B cell (primary cell): ENCODE measurements at regions not wholly inside any gene's neighbourhood (a gene's known extent, or its start where the extent isn't known, plus 50 kb on each side); places are given as distances from the start of the nearest gene placed in this dataset.
"Not testable (repeated sequence)": the region's sequence is repeated elsewhere in the genome, so short reads cannot be mapped to it uniquely, and the experiment has no call there.

Experiments
- ATAC-seq: fragments of 200-7000 bp; cut with Tn5 transposase; one replicate; pipeline ENCODE4 v1.10.0; 2021; ENCODE audit warnings: low read depth, mild to moderate bottlenecking, moderate number of reproducible peaks, moderate library complexity
- CTCF ChIA-PET: fragments of 350-600 bp; sonication (Branson Sonifier 250); formaldehyde crosslinking; loops from one replicate; lab custom pipeline; 2021; ENCODE audit warnings: antibody characterized with exemption, inconsistent platforms; lab: Charles Lee
- POLR2A ChIA-PET: fragments of 350-600 bp; sonication (Branson Sonifier 250); formaldehyde crosslinking; loops from one replicate; lab custom pipeline; 2021; ENCODE audit warnings: antibody characterized with exemption; lab: Charles Lee
- DNase-seq: peaks from one replicate; pipeline ENCODE4 v3.0.0; 2013
- H2AFZ ChIP-seq: 2 replicates; pipeline ENCODE4 v1.6.1; 2012; ENCODE audit warnings: mild to moderate bottlenecking, low read depth, low read length; ENCODE audit not compliant: insufficient read depth, poor library complexity, severe bottlenecking
- H3K27ac ChIP-seq, 2 donors: 1 replicate in 1 of 2; 2 replicates in 1 of 2; pipeline ENCODE4 v1.5.1; 2012 to 2013; ENCODE audit warnings: low read length in 2 of 2, mild to moderate bottlenecking in 2 of 2, moderate library complexity in 1 of 2
- H3K27me3 ChIP-seq, 4 experiments: fragments of 200-600 bp in 1 of 4; sonication (generic) in 1 of 4; replicated peaks in 1 of 4; 1 replicate in 2 of 4; 2 replicates in 2 of 4; pipeline versions ENCODE4 v1.6.1 to v1.7.0; 2013 to 2016; ENCODE audit warnings: low read length in 3 of 4, mild to moderate bottlenecking in 2 of 4, mixed read lengths in 1 of 4, moderate library complexity in 1 of 4; ENCODE audit not compliant: insufficient read depth in 4 of 4, control insufficient read depth in 3 of 4; ENCODE audit errors: control extremely low read depth in 1 of 4
- H3K36me3 ChIP-seq, 2 experiments: replicated peaks in 1 of 2; 1 replicate in 1 of 2; 2 replicates in 1 of 2; pipeline versions ENCODE4 v1.6.1 to v1.7.1; 2013; ENCODE audit warnings: low read length in 1 of 2; ENCODE audit not compliant: insufficient read depth in 2 of 2, control insufficient read depth in 1 of 2; ENCODE audit errors: control extremely low read depth in 1 of 2, extremely low read depth in 1 of 2
- H3K4me1 ChIP-seq, 2 donors: fragments of 200-600 bp in 1 of 2; sonication (generic) in 1 of 2; 1 replicate in 1 of 2; 2 replicates in 1 of 2; pipeline versions ENCODE4 v1.5.1 to v1.6.1; 2013 to 2017; ENCODE audit warnings: low read length in 2 of 2; ENCODE audit not compliant: control insufficient read depth in 2 of 2, insufficient read depth in 2 of 2
- H3K4me2 ChIP-seq: replicated peaks from 2 replicates; pipeline ENCODE3; 2012; ENCODE audit warnings: mild to moderate bottlenecking, low read depth, low read length; ENCODE audit not compliant: poor library complexity, severe bottlenecking
- H3K4me3 ChIP-seq, 5 experiments: fragments of 200-600 bp in 1 of 5; sonication (generic) in 1 of 5; 1 replicate in 3 of 5; 2 replicates in 2 of 5; pipeline versions ENCODE4 v1.5.1 to v1.7.0; 2011 to 2016; ENCODE audit warnings: low read length in 4 of 5, mild to moderate bottlenecking in 4 of 5, low read depth in 2 of 5, control low read depth in 1 of 5, moderate library complexity in 1 of 5; ENCODE audit not compliant: insufficient read depth in 1 of 5; ENCODE audit errors: control extremely low read depth in 1 of 5, extremely low read depth in 1 of 5
- H3K79me2 ChIP-seq: fragments of 200-600 bp; sonication (generic); one replicate; pipeline ENCODE4 v1.6.0; 2016; ENCODE audit warnings: low read length; ENCODE audit not compliant: control insufficient read depth, insufficient read depth
- H3K9ac ChIP-seq: fragments of 200-600 bp; sonication (generic); 2 replicates; pipeline ENCODE4 v1.6.1; 2017; ENCODE audit warnings: mild to moderate bottlenecking, low read length, moderate library complexity
- H3K9me3 ChIP-seq, 3 donors: one replicate each; pipeline versions ENCODE4 v1.6.1 to v1.7.1; 2013; ENCODE audit warnings: low read length in 2 of 3; ENCODE audit not compliant: control insufficient read depth in 2 of 3, insufficient read depth in 1 of 3; ENCODE audit errors: control extremely low read depth in 1 of 3
- H4K20me1 ChIP-seq: 2 replicates; pipeline ENCODE4 v1.6.0; 2012; ENCODE audit warnings: mild to moderate bottlenecking, low read length; ENCODE audit not compliant: insufficient read depth, control insufficient read depth, poor library complexity, severe bottlenecking
- H3K27ac Mint-ChIP-seq: one replicate; pipeline ENCODE4 v1.8.0; 2021; ENCODE audit warnings: mixed read lengths
- H3K27me3 Mint-ChIP-seq: one replicate; pipeline ENCODE4 v1.8.0; 2021; ENCODE audit warnings: mixed read lengths
- H3K4me1 Mint-ChIP-seq: one replicate; pipeline ENCODE4 v1.8.0; 2021; ENCODE audit warnings: mixed read lengths
- H3K4me3 Mint-ChIP-seq: one replicate; pipeline ENCODE4 v1.8.0; 2021; ENCODE audit warnings: mixed read lengths
- H3K9me3 Mint-ChIP-seq: one replicate; pipeline ENCODE4 v1.8.0; 2022; ENCODE audit warnings: mixed read lengths; ENCODE audit not compliant: insufficient read depth
- EZH2 ChIP-seq: IDR thresholded peaks from 2 replicates; pipeline ENCODE4 v1.6.1; 2012; ENCODE audit warnings: borderline replicate concordance, low read depth, mild to moderate bottlenecking, moderate library complexity, low read length; ENCODE audit not compliant: insufficient read depth, poor library complexity, severe bottlenecking
- WGBS: methylation state at CpG from one replicate; pipeline ENCODE4 v1.1.5; 2013; ENCODE audit warnings: missing lambda C conversion rate; ENCODE audit not compliant: insufficient coverage; 5-methylcytosine and 5-hydroxymethylcytosine counted together
- intact Hi-C: fragments of 100-400 bp; cut with micrococcal nuclease; formaldehyde crosslinking; loops from one replicate; pipeline ENCODE4 v1.10.0; 2022
- TF ChIP-seq, protein P1 (sequence below): fragments of 200-600 bp; IDR thresholded peaks from one replicate; pipeline ENCODE4 v1.8.0; 2022; ENCODE audit warnings: antibody characterized with exemption, mild to moderate bottlenecking

DNA sequence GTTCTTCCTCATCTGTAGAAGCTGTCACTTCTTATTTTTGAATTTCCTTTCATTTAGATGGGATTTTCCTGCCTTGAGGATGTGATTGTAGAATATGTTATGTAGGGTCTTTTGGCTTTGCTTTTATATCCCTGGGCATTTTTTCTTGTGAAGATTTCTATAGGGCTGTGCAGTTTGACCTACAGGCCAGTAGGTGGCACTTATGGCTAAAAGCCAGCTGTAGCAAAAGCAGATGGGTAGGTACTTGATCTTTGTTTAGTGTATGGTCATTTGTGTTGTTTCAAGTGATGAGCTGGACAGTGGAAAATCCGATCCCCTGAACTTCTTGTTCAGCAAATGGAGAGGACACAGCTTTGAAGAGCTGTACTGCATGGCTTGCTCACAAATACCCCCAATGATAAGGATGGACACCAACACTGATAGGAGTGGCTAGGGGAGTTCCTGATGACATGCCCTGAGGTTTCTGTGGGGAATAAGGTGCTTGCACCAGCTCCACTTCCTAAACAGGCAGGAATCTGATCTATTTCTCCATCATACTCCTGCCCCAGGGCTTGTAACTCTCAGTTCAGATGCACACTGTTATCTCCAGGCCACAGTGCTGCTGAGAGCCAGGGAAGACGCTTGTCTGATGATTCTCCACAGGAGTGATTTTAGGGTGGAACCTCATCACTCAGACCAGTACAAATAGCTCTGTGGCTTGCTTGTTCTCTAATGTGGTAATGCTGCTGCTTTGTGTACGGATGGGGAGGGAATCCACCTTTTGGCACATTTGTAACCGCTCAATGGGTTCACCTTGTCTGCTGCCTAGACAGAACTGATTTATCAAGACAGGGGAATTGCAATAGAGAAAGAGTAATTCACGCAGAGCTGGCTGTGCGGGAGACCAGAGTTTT, 417.1 kb upstream of the MAGEB16 start:
- H3K9ac ChIP-seq = no peak overlapping the region
- TF ChIP-seq EZH2 = no peak
- TF ChIP-seq, protein P1, sequence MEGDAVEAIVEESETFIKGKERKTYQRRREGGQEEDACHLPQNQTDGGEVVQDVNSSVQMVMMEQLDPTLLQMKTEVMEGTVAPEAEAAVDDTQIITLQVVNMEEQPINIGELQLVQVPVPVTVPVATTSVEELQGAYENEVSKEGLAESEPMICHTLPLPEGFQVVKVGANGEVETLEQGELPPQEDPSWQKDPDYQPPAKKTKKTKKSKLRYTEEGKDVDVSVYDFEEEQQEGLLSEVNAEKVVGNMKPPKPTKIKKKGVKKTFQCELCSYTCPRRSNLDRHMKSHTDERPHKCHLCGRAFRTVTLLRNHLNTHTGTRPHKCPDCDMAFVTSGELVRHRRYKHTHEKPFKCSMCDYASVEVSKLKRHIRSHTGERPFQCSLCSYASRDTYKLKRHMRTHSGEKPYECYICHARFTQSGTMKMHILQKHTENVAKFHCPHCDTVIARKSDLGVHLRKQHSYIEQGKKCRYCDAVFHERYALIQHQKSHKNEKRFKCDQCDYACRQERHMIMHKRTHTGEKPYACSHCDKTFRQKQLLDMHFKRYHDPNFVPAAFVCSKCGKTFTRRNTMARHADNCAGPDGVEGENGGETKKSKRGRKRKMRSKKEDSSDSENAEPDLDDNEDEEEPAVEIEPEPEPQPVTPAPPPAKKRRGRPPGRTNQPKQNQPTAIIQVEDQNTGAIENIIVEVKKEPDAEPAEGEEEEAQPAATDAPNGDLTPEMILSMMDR = no peak
- no peaks in the 10 kb centered on the region for H3K9me3 Mint-ChIP-seq
- no peaks in the 10 kb centered on the region for H3K27me3 Mint-ChIP-seq
- no peaks in the 10 kb centered on the region for H3K27me3 ChIP-seq
- H3K4me3 Mint-ChIP-seq = no peak overlapping the region
- no peak overlapping the region for H3K4me2 ChIP-seq
- intact Hi-C loops = no loop called here
- no peak for ATAC-seq
- H3K4me1 ChIP-seq = no peaks in the 10 kb centered on the region
- ChIA-PET POLR2A (no interaction called here), CTCF (no interaction called here)
- no peak overlapping the region for H2AFZ ChIP-seq
- H3K4me3 ChIP-seq = no peak overlapping the region
- H3K27ac ChIP-seq = no peak overlapping the region
- H3K36me3 ChIP-seq = no peaks in the 10 kb centered on the region
- H3K79me2 ChIP-seq = no peaks in the 10 kb centered on the region
- DNase-seq = no peak
- no peaks in the 10 kb centered on the region for H3K9me3 ChIP-seq
- no peaks in the 10 kb centered on the region for H3K4me1 Mint-ChIP-seq
- H4K20me1 ChIP-seq = no peaks in the 10 kb centered on the region
- WGBS = 87% methylated on average over 5 of the region's 6 CpGs
- H3K27ac Mint-ChIP-seq = no peak overlapping the region

DNA sequence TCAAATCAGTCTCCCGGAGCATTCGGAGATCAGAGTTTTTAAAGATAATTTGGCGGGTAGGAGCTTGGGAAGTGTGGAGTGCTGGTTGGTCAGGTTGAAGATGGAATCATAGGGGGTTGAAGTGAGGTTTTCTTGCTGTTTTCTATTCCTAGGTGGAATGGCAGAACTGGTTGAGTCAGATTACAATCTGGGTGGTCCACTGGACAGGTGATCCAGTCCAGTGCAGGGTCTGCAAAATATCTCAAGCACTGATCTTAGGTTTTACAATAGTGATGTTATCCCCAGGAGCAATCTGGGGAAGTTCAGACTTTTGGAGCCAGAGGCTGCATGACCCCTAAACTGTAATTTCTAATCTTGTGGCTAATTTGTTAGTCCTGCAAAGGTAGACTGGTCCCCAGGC, 416.4 kb upstream of the MAGEB16 start:
- H3K27me3 Mint-ChIP-seq, POLR2A ChIA-PET: not testable (repeated sequence)

More for the DNA sequence above, 416.4 kb upstream of the MAGEB16 start:
- ATAC-seq, H3K4me1 Mint-ChIP-seq, CTCF ChIA-PET, H3K4me1 ChIP-seq, H3K4me2 ChIP-seq, H3K9ac ChIP-seq, H3K4me3 ChIP-seq, H3K9me3 Mint-ChIP-seq, H3K79me2 ChIP-seq, H3K27ac Mint-ChIP-seq, H3K4me3 Mint-ChIP-seq, H3K27me3 ChIP-seq, H3K9me3 ChIP-seq, DNase-seq, H3K36me3 ChIP-seq, H3K27ac ChIP-seq, H4K20me1 ChIP-seq, intact Hi-C loops, H2AFZ ChIP-seq: not testable (repeated sequence)
- 90% methylated on average over 3 of the region's 3 CpGs for WGBS
